Endothelial cell of hepatic sinusoid (primary cell): ENCODE measurements at regions not wholly inside any gene's neighbourhood (a gene's known extent, or its start where the extent isn't known, plus 50 kb on each side); places are given as distances from the start of the nearest gene placed in this dataset.

Source experiments
- in situ Hi-C: cut with HindIII; loops from 2 replicates; pipeline ENCODE4 v1.10.0; 2017; ENCODE audit warnings: low sequenced_read_pairs

- in situ Hi-C loops = no loop called here
Observed at GRCh38 chr10:2982146-2982545, 85.2 kb upstream of the PFKP start.

- in situ Hi-C loops = no loop called here
Observed at GRCh38 chr10:2981361-2981801, 86.0 kb upstream of the PFKP start.

GRCh38 chr10:2980791-2981360, 86.5 kb upstream of the PFKP start:
- in situ Hi-C loops = no loop called here

DNA sequence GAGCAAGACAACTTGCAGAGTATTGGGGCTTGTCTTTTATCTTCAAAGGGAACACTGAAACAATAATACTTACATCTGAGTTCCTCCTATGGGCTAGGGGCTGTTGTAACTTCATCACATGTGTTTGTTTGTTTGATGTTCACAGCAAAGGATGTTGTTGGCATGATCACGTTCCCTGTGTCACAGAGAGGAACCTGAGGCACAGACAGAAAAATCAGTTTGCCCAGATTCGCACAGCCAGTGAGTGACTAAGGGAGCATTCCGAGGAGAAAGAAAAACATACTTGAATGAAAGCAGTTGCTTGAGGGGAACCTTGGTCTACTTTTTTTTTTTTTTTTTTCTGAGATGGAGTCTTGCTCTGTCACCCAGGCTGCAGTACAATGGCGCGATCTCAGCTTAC, 87.2 kb upstream of the PFKP start:
- in situ Hi-C loops = no loop called here

DNA sequence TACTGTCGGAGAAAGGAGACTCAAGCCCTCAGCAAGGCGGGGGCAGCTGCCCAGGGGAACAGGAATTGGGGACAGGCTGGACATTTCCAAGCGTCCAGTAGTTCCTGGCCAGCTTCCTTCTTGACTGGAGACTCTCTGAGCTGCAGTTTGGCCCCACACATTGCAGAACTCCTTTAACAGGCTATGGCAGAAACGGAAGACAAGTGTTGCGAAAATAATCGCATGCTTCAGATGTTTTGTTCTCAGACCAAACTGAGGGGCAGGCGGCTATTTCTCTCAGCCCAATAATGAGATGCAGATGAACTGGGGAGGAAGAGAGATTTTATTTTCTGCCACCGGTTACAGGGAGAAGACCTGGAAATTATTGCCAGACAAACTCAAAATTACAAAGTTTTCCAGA, 88.0 kb upstream of the PFKP start:
- in situ Hi-C loops = no loop called here

- in situ Hi-C loops = no loop called here
Observed at GRCh38 chr10:2978574-2979273, 88.6 kb upstream of the PFKP start.

GRCh38 chr10:2978111-2978510, 89.2 kb upstream of the PFKP start:
- in situ Hi-C loops = no loop called here

DNA sequence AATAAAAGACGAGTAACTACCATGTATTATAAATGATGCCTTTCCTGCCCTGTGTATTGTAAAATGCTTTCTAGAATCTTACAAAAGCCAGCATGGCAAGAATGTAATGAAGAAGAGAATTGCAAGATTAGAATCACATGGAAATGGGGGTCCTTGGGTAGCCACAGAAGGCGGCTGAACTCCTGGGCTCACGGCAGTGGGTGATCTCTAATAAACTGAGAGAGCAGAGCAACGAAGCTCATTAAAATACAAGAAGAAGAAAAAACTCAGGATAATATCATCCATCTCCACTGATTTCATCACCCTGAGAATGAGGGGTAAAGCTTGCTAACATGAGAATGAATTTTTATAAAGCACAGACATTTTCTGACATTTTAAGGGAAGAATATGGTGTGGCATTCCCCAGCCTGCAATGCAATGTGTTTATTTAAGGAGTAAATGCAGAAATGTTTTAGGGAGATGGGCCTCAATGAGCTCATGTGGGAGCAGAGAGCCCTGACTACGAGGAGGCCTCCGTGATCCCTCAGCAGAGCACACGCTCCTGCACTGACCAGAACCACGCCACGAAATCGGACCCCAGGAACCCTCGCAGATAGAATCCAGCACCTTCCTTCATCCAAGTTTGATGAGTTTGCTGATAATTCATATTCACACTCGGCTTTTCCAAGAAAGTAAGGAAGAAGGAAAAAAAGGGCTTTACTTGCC, 92.7 kb upstream of the PFKP start:
- in situ Hi-C loops = no loop called here

- in situ Hi-C loops = no loop called here
Observed at GRCh38 chr10:2974083-2974482, 93.3 kb upstream of the PFKP start.

GRCh38 chr10:2972810-2973209, 94.5 kb upstream of the PFKP start:
- in situ Hi-C loops = no loop called here

DNA sequence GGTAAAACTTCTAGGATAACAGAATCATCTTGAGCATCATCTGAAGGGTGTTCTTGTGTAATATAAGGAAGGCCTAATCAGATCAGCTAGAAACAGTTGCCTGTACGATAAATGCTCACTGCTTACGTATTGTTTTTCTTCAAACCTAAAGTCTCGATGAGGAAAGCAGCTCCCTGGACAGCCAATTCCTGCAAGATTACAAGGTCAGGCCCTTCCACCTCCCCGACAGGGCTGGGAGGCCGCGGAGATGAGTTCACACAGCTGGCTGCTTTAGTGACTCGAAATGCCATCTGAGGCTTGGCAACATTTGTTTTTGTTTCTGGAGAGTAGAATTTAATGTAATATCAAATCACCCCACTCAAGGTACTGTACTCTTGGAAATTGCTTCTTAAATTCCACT, 95.1 kb upstream of the PFKP start:
- in situ Hi-C loops = no loop called here

DNA sequence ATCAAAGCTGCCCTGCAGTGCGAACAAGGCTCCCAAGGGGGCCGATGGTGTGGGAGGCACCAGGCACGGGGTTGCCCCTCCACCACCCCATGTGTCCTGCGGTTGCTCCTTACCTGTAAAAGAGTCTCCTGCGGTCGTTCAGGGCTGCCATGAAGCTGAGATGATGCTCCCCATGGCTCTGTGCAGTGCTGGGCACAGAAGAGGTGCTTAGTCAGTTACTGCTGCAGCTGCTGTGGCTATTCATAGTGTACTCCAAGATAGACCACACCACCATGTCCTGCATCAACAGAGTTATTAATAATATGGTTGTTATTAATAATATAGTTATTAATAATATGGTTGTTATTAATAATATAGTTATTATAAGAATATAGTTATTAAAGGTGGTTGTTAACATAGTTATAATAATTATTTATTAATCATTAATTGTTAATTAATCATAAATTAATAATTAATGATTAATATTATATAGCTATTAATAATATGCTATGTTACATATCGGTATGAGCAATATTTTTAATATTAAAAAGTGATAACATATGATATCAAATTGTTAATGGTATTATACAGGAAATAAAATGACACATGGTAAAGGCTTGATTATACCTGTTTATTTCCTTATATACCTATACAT, 97.0 kb upstream of the PFKP start:
- in situ Hi-C loops = no loop called here

GRCh38 chr10:2968401-2969058, 98.8 kb upstream of the PFKP start:
- in situ Hi-C loops = no loop called here

DNA sequence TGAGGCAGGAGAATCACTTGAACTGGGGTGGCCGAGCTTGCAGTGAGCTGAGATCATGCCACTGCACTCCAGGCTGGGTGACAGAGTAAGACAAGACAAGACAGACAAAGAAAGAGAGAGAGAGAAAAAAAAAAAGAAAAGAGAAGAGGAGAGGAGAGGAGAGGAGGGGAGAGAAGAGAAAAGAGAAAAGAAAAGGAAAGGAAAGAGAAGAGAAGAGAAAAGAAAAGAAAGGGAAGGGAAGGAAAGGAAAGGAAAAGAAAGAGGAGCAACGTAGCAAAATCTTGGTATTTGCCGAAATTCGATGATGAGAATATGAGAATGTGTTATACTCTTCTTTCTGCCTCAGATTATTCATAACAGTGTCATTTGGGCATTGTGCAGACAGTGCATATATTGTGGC, 101.2 kb upstream of the PFKP start:
- in situ Hi-C loops = no loop called here

- in situ Hi-C loops = no loop called here
Observed at GRCh38 chr10:2964632-2965296, 102.6 kb upstream of the PFKP start.

DNA sequence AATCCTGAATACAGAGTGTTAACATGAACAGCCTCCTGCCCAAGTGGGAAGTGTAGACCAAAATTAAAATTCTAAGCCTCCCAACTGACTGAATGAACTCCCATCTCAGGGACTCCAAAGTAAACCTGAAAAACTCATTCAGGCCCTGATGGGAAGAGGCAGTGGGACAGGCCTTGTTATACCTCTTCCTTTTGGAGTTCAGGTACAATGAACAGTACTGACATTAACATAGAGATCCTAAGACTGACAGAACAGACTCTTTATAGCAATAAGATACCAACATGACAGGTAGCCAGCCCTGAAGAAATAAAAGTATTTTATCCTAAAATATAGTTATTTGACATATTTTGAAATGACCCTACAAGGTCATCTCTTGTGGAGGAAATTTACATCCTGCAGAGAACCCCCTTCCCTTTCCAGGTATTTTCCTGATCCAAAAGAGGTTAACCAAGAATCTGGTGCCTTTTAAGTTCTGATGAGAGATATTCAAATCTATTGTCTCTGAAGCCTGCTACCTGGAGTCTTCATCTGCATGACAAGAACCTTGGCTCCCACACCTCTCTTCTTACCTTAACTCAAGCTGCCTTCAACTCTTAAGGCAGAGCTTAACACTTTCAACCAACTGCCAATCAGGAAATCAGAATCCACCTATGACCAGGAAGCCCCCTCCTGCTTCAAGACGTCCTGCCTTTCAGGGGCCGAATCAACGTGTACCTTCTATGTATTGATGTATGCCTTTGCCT, 103.3 kb upstream of the PFKP start:
- in situ Hi-C loops = no loop called here

GRCh38 chr10:2962194-2962593, 105.2 kb upstream of the PFKP start:
- in situ Hi-C loops = no loop called here

DNA sequence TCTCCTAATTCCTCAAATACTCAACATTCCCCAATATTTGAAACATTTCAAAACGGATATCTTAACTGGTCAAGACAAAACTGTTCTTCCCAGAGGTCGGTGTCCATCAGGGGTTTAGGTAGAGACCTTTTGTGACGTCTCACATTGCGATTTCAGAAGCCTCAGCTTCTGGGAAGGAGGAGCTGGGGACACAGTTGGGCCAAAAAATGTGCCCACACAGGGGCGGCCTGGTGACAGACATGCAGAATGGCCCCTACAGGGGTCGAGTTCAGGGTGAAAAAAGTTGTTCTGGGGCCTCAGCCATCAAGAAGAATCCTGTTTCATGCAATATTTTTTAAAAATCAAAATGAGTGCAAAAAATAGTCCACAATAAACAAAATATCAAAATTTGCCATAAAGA, 108.7 kb upstream of the PFKP start:
- in situ Hi-C loops = no loop called here

DNA sequence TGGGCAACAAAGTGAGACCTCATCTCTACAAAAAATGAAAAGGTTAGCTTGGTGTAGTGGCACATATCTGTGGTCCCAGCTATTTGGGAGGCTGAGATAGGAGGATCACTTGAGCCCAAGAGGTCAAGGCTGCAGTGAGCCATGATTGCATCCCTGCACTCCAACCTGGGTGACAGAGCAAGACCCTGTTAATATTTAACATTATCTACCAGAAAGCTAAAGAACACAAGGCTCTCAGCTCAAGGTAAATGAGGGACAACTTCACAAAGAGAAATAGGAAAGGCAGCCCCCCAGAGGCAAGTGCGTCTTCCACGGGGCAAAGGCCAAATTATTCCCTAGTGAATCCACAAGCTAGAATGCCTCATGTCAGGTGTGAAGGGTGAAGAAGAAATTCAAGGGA, 109.6 kb upstream of the PFKP start:
- in situ Hi-C loops = no loop called here

DNA sequence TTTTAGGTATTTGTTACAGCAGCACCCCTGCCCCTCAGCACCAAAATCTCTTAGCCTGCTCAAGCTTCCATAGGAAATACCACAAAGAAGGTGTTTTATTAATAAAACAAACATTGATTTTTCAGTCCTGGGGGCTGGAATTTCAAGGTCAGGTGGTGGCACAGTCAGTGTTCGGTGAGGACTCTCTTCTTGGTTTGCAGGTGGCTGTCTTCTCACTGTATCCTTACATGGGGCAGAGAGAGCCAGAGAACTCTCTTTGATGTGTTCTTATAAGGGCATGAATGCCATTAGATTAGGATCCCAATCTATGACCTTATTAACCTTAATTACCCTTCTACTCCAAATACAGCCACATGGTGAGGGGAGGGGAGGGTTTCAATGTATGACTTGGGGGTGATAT, 112.3 kb upstream of the PFKP start:
- in situ Hi-C loops = no loop called here
